ENCODE measurements at regions not wholly inside any gene's neighbourhood (a gene's known extent, or its start where the extent isn't known, plus 50 kb on each side); places are given as distances from the start of the nearest gene placed in this dataset.

DNA sequence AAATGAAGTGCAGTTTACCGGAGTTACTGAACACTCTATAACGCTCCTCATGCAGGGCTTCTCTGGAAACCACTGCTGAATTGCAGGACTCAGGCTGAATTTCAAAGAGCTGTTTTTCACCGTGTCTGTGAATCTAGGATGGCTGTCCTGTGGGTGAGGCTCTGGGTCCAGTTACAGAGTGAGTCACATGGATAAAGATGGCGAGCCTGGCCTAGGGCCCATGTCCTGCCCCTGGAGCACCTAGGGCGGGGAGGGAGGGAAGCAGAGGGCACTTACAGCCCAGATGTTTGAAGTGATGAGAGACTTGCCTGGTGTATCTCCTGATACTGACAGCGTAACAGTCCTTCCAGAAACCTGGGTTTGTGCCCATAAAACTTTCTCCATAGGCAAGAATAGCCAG, 583.0 kb downstream of the IRS1 start:
- POLR2A ChIA-PET = no interaction called here
- H3K27ac Mint-ChIP-seq (ENCODE audit: low read depth, unreplicated experiment) = no peak overlapping the region
- BruUV-seq (replicated peaks) = no TSS peak

DNA sequence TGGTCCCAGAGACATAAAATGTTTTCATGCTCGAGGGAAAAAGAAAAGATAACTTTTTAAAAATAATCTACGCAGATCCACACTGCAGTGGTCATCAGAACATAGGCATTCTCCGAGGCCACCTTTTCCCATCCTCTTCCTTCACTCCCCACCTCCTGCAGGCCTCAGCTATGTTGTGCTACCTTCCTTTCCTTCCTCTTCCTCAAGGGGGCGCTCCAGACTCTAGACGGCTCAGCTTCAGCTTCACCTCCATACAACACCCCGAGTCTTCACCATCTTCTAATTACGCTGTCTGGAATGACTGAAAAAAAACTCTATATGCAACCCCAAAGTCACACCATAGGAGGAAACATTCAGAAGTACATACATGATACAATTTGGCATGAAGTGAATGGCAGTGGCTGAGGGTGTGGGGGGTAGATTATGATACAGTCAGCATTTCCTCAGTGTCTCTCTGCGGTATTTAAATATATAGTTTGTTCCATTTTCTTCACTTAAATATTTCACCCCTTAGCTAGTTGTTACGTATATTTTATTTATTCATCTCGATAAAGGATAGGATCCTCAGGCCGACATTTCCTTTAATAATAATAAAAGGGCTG, 583.6 kb downstream of the IRS1 start:
- ChIA-PET POLR2A (interaction anchor here (0.6 kb wide), 1 partner anchor 629 kb away, joined by 3 read pairs; no protein-coding TSS in a partner anchor), CTCF (interaction anchor here (0.6 to 2.5 kb wide), 9 partner anchors 9 to 586 kb away, joined by 3 to 10 read pairs (median 3); no protein-coding TSS in a partner anchor)
- peaks cover 35% of the 10 kb centered on the region for H3K4me1 Mint-ChIP-seq (ENCODE audit: insufficient read depth, unreplicated experiment)
- H3K27ac Mint-ChIP-seq (ENCODE audit: low read depth, unreplicated experiment) = no peak overlapping the region
- peaks cover 7% of the 10 kb centered on the region for H3K9me3 Mint-ChIP-seq (ENCODE audit: unreplicated experiment)
- BruUV-seq (replicated peaks) = no TSS peak
- no peaks in the 10 kb centered on the region for H3K27me3 Mint-ChIP-seq (ENCODE audit: insufficient read depth, unreplicated experiment)
- H3K36me3 Mint-ChIP-seq (ENCODE audit: insufficient read depth, unreplicated experiment) = no peaks in the 10 kb centered on the region
- DNase-seq (ENCODE audit: unreplicated experiment) = peak; percentile 75
- intact Hi-C loops (cut with micrococcal nuclease) = loop anchor here (2.0 to 10.0 kb wide), 2 partner anchors 101 to 583 kb away; partner anchors contain the start of gene IRS1
- H3K4me3 Mint-ChIP-seq (ENCODE audit: unreplicated experiment) = no peak overlapping the region
- TF ChIP-seq, protein P1, sequence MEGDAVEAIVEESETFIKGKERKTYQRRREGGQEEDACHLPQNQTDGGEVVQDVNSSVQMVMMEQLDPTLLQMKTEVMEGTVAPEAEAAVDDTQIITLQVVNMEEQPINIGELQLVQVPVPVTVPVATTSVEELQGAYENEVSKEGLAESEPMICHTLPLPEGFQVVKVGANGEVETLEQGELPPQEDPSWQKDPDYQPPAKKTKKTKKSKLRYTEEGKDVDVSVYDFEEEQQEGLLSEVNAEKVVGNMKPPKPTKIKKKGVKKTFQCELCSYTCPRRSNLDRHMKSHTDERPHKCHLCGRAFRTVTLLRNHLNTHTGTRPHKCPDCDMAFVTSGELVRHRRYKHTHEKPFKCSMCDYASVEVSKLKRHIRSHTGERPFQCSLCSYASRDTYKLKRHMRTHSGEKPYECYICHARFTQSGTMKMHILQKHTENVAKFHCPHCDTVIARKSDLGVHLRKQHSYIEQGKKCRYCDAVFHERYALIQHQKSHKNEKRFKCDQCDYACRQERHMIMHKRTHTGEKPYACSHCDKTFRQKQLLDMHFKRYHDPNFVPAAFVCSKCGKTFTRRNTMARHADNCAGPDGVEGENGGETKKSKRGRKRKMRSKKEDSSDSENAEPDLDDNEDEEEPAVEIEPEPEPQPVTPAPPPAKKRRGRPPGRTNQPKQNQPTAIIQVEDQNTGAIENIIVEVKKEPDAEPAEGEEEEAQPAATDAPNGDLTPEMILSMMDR (IDR thresholded peaks at IDR 0.05; ENCODE audit: unreplicated experiment) = no peak

More for the DNA sequence above, 583.0 kb downstream of the IRS1 start:
- TF ChIP-seq, protein P1 (IDR thresholded peaks at IDR 0.05; ENCODE audit: unreplicated experiment) = no peak
- Mint-ChIP-seq H3K36me3 (ENCODE audit: insufficient read depth, unreplicated experiment) (no peaks in the 10 kb centered on the region), H3K4me1 (ENCODE audit: insufficient read depth, unreplicated experiment) (peaks cover 34% of the 10 kb centered on the region), H3K27me3 (ENCODE audit: insufficient read depth, unreplicated experiment) (no peaks in the 10 kb centered on the region), H3K9me3 (ENCODE audit: unreplicated experiment) (peaks cover 7% of the 10 kb centered on the region), H3K4me3 (ENCODE audit: unreplicated experiment) (no peak overlapping the region)
- intact Hi-C loops (cut with micrococcal nuclease) = loop anchor here (2.0 to 10.0 kb wide), 2 partner anchors 102 to 582 kb away; partner anchors contain the start of gene IRS1
- no peak for DNase-seq (ENCODE audit: unreplicated experiment)
- CTCF ChIA-PET = interaction anchor here (0.6 to 2.5 kb wide), 7 partner anchors 9 to 1368 kb away, joined by 3 to 10 read pairs (median 3); no protein-coding TSS in a partner anchor

GRCh38 chr2:226213717-226214116, 585.9 kb downstream of the IRS1 start:
- DNase-seq (ENCODE audit: unreplicated experiment) = peak; percentile 28
- Mint-ChIP-seq H3K4me3 (ENCODE audit: unreplicated experiment) (no peak overlapping the region), H3K27me3 (ENCODE audit: insufficient read depth, unreplicated experiment) (no peaks in the 10 kb centered on the region), H3K27ac (ENCODE audit: low read depth, unreplicated experiment) (no peak overlapping the region), H3K4me1 (ENCODE audit: insufficient read depth, unreplicated experiment) (peaks cover 36% of the 10 kb centered on the region), H3K9me3 (ENCODE audit: unreplicated experiment) (peaks cover 7% of the 10 kb centered on the region), H3K36me3 (ENCODE audit: insufficient read depth, unreplicated experiment) (no peaks in the 10 kb centered on the region)
- TF ChIP-seq, protein P1 (IDR thresholded peaks at IDR 0.05; ENCODE audit: unreplicated experiment) = no peak
- intact Hi-C loops (cut with micrococcal nuclease) = loop anchor here (10.0 kb wide), 1 partner anchor 99 kb away; no protein-coding TSS in a partner anchor
- ChIA-PET CTCF (interaction anchor here (1.2 to 3.9 kb wide), 2 partner anchors 549 to 585 kb away, joined by 5 to 11 read pairs; no protein-coding TSS in a partner anchor), POLR2A (interaction anchor here (0.6 to 1.7 kb wide), 7 partner anchors 15 to 1200 kb away, joined by 3 to 5 read pairs (median 3); no protein-coding TSS in a partner anchor)
- BruUV-seq (replicated peaks) = no TSS peak

DNA sequence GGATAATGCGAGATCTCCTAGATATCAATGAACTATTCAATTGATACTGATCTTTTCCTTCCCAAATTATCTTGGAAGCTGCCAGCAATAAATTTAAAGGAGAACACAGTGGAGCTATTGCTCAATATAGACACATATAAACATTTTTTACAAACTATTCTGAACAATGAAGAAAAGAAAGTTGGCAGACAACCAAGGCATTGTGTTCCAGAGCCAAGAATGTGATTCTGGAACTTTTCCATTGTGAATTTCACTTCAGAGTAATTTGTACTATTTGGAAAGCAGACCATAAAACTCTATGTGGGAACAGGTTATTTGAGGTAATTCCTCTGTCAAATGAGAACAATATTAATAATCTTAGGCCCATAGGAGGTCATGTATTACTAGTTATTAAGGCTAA, 588.2 kb downstream of the IRS1 start:
- intact Hi-C loops (cut with micrococcal nuclease) = loop anchor here (10.0 kb wide), 1 partner anchor 97 kb away; no protein-coding TSS in a partner anchor
- Mint-ChIP-seq H3K4me1 (ENCODE audit: insufficient read depth, unreplicated experiment) (peaks cover 41% of the 10 kb centered on the region), H3K27ac (ENCODE audit: low read depth, unreplicated experiment) (no peak overlapping the region), H3K36me3 (ENCODE audit: insufficient read depth, unreplicated experiment) (no peaks in the 10 kb centered on the region), H3K4me3 (ENCODE audit: unreplicated experiment) (no peak overlapping the region), H3K27me3 (ENCODE audit: insufficient read depth, unreplicated experiment) (no peaks in the 10 kb centered on the region), H3K9me3 (ENCODE audit: unreplicated experiment) (peaks cover 7% of the 10 kb centered on the region)
- BruUV-seq (replicated peaks) = no TSS peak
- ChIA-PET POLR2A (interaction anchor here (1.5 kb wide), 1 partner anchor 93 kb away, joined by 5 read pairs; no protein-coding TSS in a partner anchor), CTCF (interaction anchor here (3.9 kb wide), 1 partner anchor 587 kb away, joined by 11 read pairs; no protein-coding TSS in a partner anchor)
- TF ChIP-seq, protein P1 (IDR thresholded peaks at IDR 0.05; ENCODE audit: unreplicated experiment) = no peak
- peak; percentile 93 for DNase-seq (ENCODE audit: unreplicated experiment)

Measured in MCF 10A (cell line).